MCF 10A (cell line): ENCODE measurements at regions not wholly inside any gene's neighbourhood (a gene's known extent, or its start where the extent isn't known, plus 50 kb on each side); places are given as distances from the start of the nearest gene placed in this dataset.

Experiments
- BruUV-seq: library from RNA; stranded (reverse); fragments of 400-500 nt; replicated peaks from 2 replicates; lab custom pipeline; 2021; lab: Mats Ljungman, UMichigan
- CTCF ChIA-PET: fragments of 300-600 bp; sonication (Branson Sonifier 250); formaldehyde crosslinking; extraction: SDS; loops from one replicate; lab custom pipeline; 2021; ENCODE audit warnings: antibody characterized with exemption, inconsistent platforms; lab: Yijun Ruan, JAX
- POLR2A ChIA-PET: fragments of 300-600, 350-650 bp; sonication (Branson Sonifier 250); formaldehyde crosslinking; extraction: SDS; loops from one replicate; lab custom pipeline; 2020; ENCODE audit warnings: antibody characterized with exemption, inconsistent platforms; lab: Yijun Ruan, JAX
- DNase-seq: peaks from one replicate; pipeline ENCODE4 v3.0.0-alpha.2; 2018; ENCODE audit not compliant: unreplicated experiment
- H3K27ac Mint-ChIP-seq: one replicate; pipeline ENCODE4 v1.8.0; 2022; ENCODE audit warnings: mild to moderate bottlenecking, low read depth, mixed read lengths; ENCODE audit not compliant: unreplicated experiment
- H3K27me3 Mint-ChIP-seq: one replicate; pipeline ENCODE4 v1.8.0; 2022; ENCODE audit warnings: mixed read lengths; ENCODE audit not compliant: insufficient read depth, unreplicated experiment
- H3K36me3 Mint-ChIP-seq: one replicate; pipeline ENCODE4 v1.8.0; 2022; ENCODE audit warnings: mild to moderate bottlenecking, moderate library complexity, mixed read lengths; ENCODE audit not compliant: insufficient read depth, unreplicated experiment
- H3K4me1 Mint-ChIP-seq: one replicate; pipeline ENCODE4 v1.8.0; 2022; ENCODE audit warnings: mixed read lengths; ENCODE audit not compliant: insufficient read depth, unreplicated experiment
- H3K4me3 Mint-ChIP-seq: one replicate; pipeline ENCODE4 v1.8.0; 2022; ENCODE audit warnings: mild to moderate bottlenecking, moderate library complexity, mixed read lengths; ENCODE audit not compliant: unreplicated experiment
- H3K9me3 Mint-ChIP-seq: one replicate; pipeline ENCODE4 v1.8.0; 2022; ENCODE audit warnings: mixed read lengths; ENCODE audit not compliant: unreplicated experiment
- CTCF ChIP-seq: fragments of 200-600 bp; IDR thresholded peaks from one replicate; pipeline ENCODE4 v1.8.0; 2022; ENCODE audit warnings: antibody characterized with exemption, mild to moderate bottlenecking; ENCODE audit not compliant: unreplicated experiment
- intact Hi-C: fragments of 100-400 bp; cut with micrococcal nuclease; formaldehyde crosslinking; loops from 2 replicates; pipeline ENCODE4 v1.14.1; 2022

- POLR2A ChIA-PET, result no interaction called here
- no TSS peak for BruUV-seq
- H3K4me3 Mint-ChIP-seq, result no peak overlapping the region
- TF ChIP-seq CTCF, result no peak
- H3K27me3 Mint-ChIP-seq, result no peaks in the 10 kb centered on the region
- H3K9me3 Mint-ChIP-seq, result peaks cover 6% of the 10 kb centered on the region
- H3K4me1 Mint-ChIP-seq, result no peaks in the 10 kb centered on the region
- H3K36me3 Mint-ChIP-seq, result no peaks in the 10 kb centered on the region
- H3K27ac Mint-ChIP-seq, result no peak overlapping the region
- DNase-seq, result no peak
- CTCF ChIA-PET, result no interaction called here
- intact Hi-C loops, result no loop called here
Measured at GRCh38 chr7:13821152-13821787, 168.2 kb downstream of the ETV1 start.

GRCh38 chr7:13822678-13823077, 166.8 kb downstream of the ETV1 start:
- DNase-seq, result no peak
- intact Hi-C loops, result no loop called here
- CTCF ChIA-PET, result no interaction called here

GRCh38 chr7:13826752-13827151, 162.7 kb downstream of the ETV1 start:
- no TSS peak for BruUV-seq
- ChIA-PET POLR2A (no interaction called here), CTCF (no interaction called here)
- H3K4me1 Mint-ChIP-seq, result peaks cover 13% of the 10 kb centered on the region
- intact Hi-C loops, result no loop called here
- no peaks in the 10 kb centered on the region for H3K9me3 Mint-ChIP-seq
- H3K27me3 Mint-ChIP-seq, result no peaks in the 10 kb centered on the region
- no peak overlapping the region for H3K4me3 Mint-ChIP-seq
- H3K27ac Mint-ChIP-seq, result no peak overlapping the region
- H3K36me3 Mint-ChIP-seq, result no peaks in the 10 kb centered on the region
- no peak for TF ChIP-seq CTCF
- no peak for DNase-seq

More at GRCh38 chr7:13822678-13823077, 166.8 kb downstream of the ETV1 start:
- H3K4me1 Mint-ChIP-seq, result no peaks in the 10 kb centered on the region
- POLR2A ChIA-PET, result no interaction called here
- TF ChIP-seq CTCF, result no peak
- H3K4me3 Mint-ChIP-seq, result no peak overlapping the region
- no peaks in the 10 kb centered on the region for H3K27me3 Mint-ChIP-seq
- no peaks in the 10 kb centered on the region for H3K36me3 Mint-ChIP-seq
- no TSS peak for BruUV-seq
- peaks cover 6% of the 10 kb centered on the region for H3K9me3 Mint-ChIP-seq
- H3K27ac Mint-ChIP-seq, result no peak overlapping the region

GRCh38 chr7:13827716-13828115, 161.8 kb downstream of the ETV1 start:
- no peaks in the 10 kb centered on the region for H3K27me3 Mint-ChIP-seq
- CTCF ChIA-PET, result no interaction called here
- peaks cover 17% of the 10 kb centered on the region for H3K4me1 Mint-ChIP-seq
- no peak for DNase-seq
- H3K27ac Mint-ChIP-seq, result no peak overlapping the region
- BruUV-seq, result no TSS peak
- no peak overlapping the region for H3K4me3 Mint-ChIP-seq
- H3K36me3 Mint-ChIP-seq, result no peaks in the 10 kb centered on the region
- POLR2A ChIA-PET, result interaction anchor here (0.7 kb wide), 1 partner anchor 33 kb away, joined by 3 read pairs; no protein-coding TSS in a partner anchor
- intact Hi-C loops, result no loop called here
- H3K9me3 Mint-ChIP-seq, result no peaks in the 10 kb centered on the region
- no peak for TF ChIP-seq CTCF
